GM12878 (cell line): ENCODE measurements at regions not wholly inside any gene's neighbourhood (a gene's known extent, or its start where the extent isn't known, plus 50 kb on each side); places are given as distances from the start of the nearest gene placed in this dataset.

ENCODE experiments used
- ATAC-seq: fragments of 200-7000 bp; cut with Tn5 transposase; 3 replicates; pipeline ENCODE4 v1.9.1; 2020; ENCODE audit warnings: mild to moderate bottlenecking, moderate library complexity
- BruUV-seq: library from RNA; stranded (reverse); fragments of 400-500 nt; replicated peaks from 2 replicates; lab custom pipeline; 2021; lab: Mats Ljungman, UMichigan
- CTCF ChIA-PET: fragments of 300-600 bp; sonication (Branson Sonifier 250); formaldehyde crosslinking; extraction: SDS; loops from one replicate; lab custom pipeline; 2021; ENCODE audit warnings: inconsistent platforms; lab: Yijun Ruan, JAX
- POLR2A ChIA-PET: fragments of 350-600 bp; formaldehyde crosslinking; extraction: SDS; loops from one replicate; lab custom pipeline; 2021; ENCODE audit warnings: inconsistent platforms; lab: Charles Lee
- RAD21 ChIA-PET: fragments of 300-600 bp; sonication (Branson Sonifier 250); formaldehyde crosslinking; loops from one replicate; lab custom pipeline; 2023; ENCODE audit warnings: antibody characterized with exemption; ENCODE audit not compliant: unreplicated experiment; lab: Charles Lee
- SMC1A ChIA-PET: fragments of 300-600 bp; sonication (Branson Sonifier 250); formaldehyde crosslinking; loops from one replicate; lab custom pipeline; 2023; ENCODE audit not compliant: unreplicated experiment, uncharacterized antibody; lab: Charles Lee
- DNase-seq: peaks from one replicate; pipeline ENCODE4 v3.0.0-alpha.2; 2011; ENCODE audit warnings: low read depth, low spot score
- FAIRE-seq: peaks from 3 replicates; lab custom pipeline; 2011; peaks lifted over from hg19 to GRCh38; lab: Jason Lieb, UNC
- H2AFZ ChIP-seq: 2 replicates; pipeline ENCODE4 v1.6.0; 2011; ENCODE audit warnings: low read depth, low read length, control low read depth; ENCODE audit not compliant: control insufficient read depth
- H3K27ac ChIP-seq: 2 replicates; pipeline ENCODE4 v1.5.1; 2011; ENCODE audit warnings: control low read depth; ENCODE audit not compliant: control insufficient read depth, insufficient read depth
- H3K27me3 ChIP-seq, 2 experiments: replicated peaks in 1 of 2; 2 replicates each; pipeline versions ENCODE4 v1.6.0 to v1.6.1; 2011; ENCODE audit warnings: low read length in 1 of 2; ENCODE audit not compliant: control insufficient read depth in 2 of 2, insufficient read depth in 2 of 2
- H3K36me3 ChIP-seq, 2 experiments: 2 replicates each; pipeline ENCODE4 v1.5.1; 2011; ENCODE audit warnings: low read length in 1 of 2; ENCODE audit not compliant: control insufficient read depth in 2 of 2, insufficient read depth in 2 of 2
- H3K4me1 ChIP-seq: 2 replicates; pipeline ENCODE4 v1.6.1; 2011; ENCODE audit warnings: mild to moderate bottlenecking, low read length, moderate library complexity, mixed read lengths; ENCODE audit not compliant: control insufficient read depth, insufficient read depth
- H3K4me2 ChIP-seq: 2 replicates; pipeline ENCODE4 v1.6.0; 2011; ENCODE audit warnings: control low read depth; ENCODE audit not compliant: control insufficient read depth, insufficient read depth
- H3K4me3 ChIP-seq: fragments of 200-600 bp; sonication (generic); 2 replicates; pipeline ENCODE4 v1.5.1; 2016
- H3K79me2 ChIP-seq: 2 replicates; pipeline ENCODE4 v1.6.0; 2011; ENCODE audit warnings: low read length; ENCODE audit not compliant: control insufficient read depth, insufficient read depth
- H3K9ac ChIP-seq: 2 replicates; pipeline ENCODE4 v1.8.0; 2011; ENCODE audit warnings: low read length, control low read depth, mixed read lengths; ENCODE audit not compliant: control insufficient read depth, insufficient read depth
- H3K9me3 ChIP-seq: replicated peaks from 3 replicates; pipeline ENCODE4 v1.5.1; 2011; ENCODE audit warnings: mild to moderate bottlenecking, low read length; ENCODE audit not compliant: control insufficient read depth, insufficient read depth
- H4K20me1 ChIP-seq: 2 replicates; pipeline ENCODE4 v1.6.0; 2011; ENCODE audit not compliant: control insufficient read depth, insufficient read depth
- CREB1 ChIP-seq: IDR thresholded peaks from 2 replicates; pipeline ENCODE4 v1.6.1; 2012; ENCODE audit warnings: low read depth, mild to moderate bottlenecking, inconsistent platforms
- HDAC2 ChIP-seq: fragments of 200-600 bp; sonication (generic); IDR thresholded peaks from 2 replicates; pipeline ENCODE4 v1.6.1; 2017
- NFYB ChIP-seq: IDR thresholded peaks from 2 replicates; pipeline ENCODE4 v1.6.1; 2011; ENCODE audit warnings: low read depth, mild to moderate bottlenecking, low read length, improper control_type of control experiment, moderate library complexity; ENCODE audit not compliant: insufficient read depth
- RCOR1 ChIP-seq: conservative IDR thresholded peaks from 2 replicates; pipeline ENCODE4 v1.6.1; 2012; ENCODE audit warnings: low read depth, low read length, improper control_type of control experiment
- SREBF1 ChIP-seq: IDR thresholded peaks from 2 replicates; pipeline ENCODE4 v1.6.1; 2012; ENCODE audit warnings: mild to moderate bottlenecking, low read length
- STAT1 ChIP-seq: fragments of 450-650 bp; conservative IDR thresholded peaks from 2 replicates; pipeline ENCODE4 v1.6.1; 2014; ENCODE audit warnings: antibody characterized with exemption, mild to moderate bottlenecking
- ZBTB4 ChIP-seq: fragments of 450-650 bp; formaldehyde crosslinking; IDR thresholded peaks from 2 replicates; pipeline ENCODE4 v1.4.0; 2022; ENCODE audit warnings: mild to moderate bottlenecking, moderate library complexity
- WGBS: methylation state at CpG from one replicate; pipeline ENCODE4 v1.1.6; 2016; ENCODE audit warnings: low lambda C conversion rate; ENCODE audit not compliant: insufficient replicate concordance, insufficient coverage; ENCODE audit errors: missing lambda C conversion rate; 5-methylcytosine and 5-hydroxymethylcytosine counted together
- in situ Hi-C: fragments of 300-500 bp; cut with MboI; formaldehyde crosslinking; loops from 9 replicates; pipeline ENCODE4 v1.14.3; 2018; ENCODE audit warnings: mixed read lengths
- intact Hi-C: fragments of 100-400 bp; cut with micrococcal nuclease; formaldehyde crosslinking; loops from one replicate; pipeline ENCODE4 v1.14.2; 2022; ENCODE audit not compliant: unreplicated experiment
- TF ChIP-seq, protein P1 (sequence below): IDR thresholded peaks from 2 replicates; pipeline ENCODE4 v1.6.1; 2012; ENCODE audit warnings: mild to moderate bottlenecking, low read depth, low read length
- TF ChIP-seq, protein P2 (sequence below): IDR thresholded peaks from 2 replicates; pipeline ENCODE4 v1.6.1; 2012; ENCODE audit warnings: low read depth, low read length, improper control_type of control experiment
- TF ChIP-seq, protein P3 (sequence below): fragments of 450-650 bp; IDR thresholded peaks from 2 replicates; pipeline ENCODE4 v1.6.1; 2017; ENCODE audit warnings: mild to moderate bottlenecking

GRCh38 chr13:97140131-97140530 lies 82.0 kb upstream of the MBNL2 start (continued):
- TF ChIP-seq, protein P1, sequence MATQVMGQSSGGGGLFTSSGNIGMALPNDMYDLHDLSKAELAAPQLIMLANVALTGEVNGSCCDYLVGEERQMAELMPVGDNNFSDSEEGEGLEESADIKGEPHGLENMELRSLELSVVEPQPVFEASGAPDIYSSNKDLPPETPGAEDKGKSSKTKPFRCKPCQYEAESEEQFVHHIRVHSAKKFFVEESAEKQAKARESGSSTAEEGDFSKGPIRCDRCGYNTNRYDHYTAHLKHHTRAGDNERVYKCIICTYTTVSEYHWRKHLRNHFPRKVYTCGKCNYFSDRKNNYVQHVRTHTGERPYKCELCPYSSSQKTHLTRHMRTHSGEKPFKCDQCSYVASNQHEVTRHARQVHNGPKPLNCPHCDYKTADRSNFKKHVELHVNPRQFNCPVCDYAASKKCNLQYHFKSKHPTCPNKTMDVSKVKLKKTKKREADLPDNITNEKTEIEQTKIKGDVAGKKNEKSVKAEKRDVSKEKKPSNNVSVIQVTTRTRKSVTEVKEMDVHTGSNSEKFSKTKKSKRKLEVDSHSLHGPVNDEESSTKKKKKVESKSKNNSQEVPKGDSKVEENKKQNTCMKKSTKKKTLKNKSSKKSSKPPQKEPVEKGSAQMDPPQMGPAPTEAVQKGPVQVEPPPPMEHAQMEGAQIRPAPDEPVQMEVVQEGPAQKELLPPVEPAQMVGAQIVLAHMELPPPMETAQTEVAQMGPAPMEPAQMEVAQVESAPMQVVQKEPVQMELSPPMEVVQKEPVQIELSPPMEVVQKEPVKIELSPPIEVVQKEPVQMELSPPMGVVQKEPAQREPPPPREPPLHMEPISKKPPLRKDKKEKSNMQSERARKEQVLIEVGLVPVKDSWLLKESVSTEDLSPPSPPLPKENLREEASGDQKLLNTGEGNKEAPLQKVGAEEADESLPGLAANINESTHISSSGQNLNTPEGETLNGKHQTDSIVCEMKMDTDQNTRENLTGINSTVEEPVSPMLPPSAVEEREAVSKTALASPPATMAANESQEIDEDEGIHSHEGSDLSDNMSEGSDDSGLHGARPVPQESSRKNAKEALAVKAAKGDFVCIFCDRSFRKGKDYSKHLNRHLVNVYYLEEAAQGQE = no peak

DNA sequence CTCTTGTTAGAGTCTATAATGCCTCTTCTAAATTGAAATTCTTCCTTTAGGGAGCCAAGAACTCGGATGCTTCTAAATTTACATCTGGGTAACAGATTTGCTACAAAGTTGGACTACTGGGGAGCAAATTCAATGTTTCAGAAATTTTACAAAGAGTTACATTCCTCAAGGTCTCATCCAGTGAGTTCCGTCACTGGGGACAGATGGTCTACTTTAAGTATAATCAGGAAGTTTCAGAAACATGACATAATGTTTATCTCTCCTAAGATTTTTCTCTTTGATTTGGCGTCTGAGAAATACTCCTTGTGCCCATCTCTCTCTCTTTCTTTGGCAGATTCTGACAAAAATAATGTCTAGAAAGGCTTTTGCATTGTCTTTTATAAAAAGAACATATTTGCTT lies 81.5 kb upstream of the MBNL2 start:
- FAIRE-seq = no peak
- H3K4me1 ChIP-seq = no peaks in the 10 kb centered on the region
- ATAC-seq = no peak
- no peaks in the 10 kb centered on the region for H3K9me3 ChIP-seq
- WGBS = 53% methylated on average over 3 of the region's 3 CpGs
- SMC1A ChIA-PET = interaction anchor here (1.0 kb wide), 1 partner anchor 194 kb away, joined by 3 read pairs; no protein-coding TSS in a partner anchor
- POLR2A ChIA-PET = interaction anchor here (0.6 kb wide), 1 partner anchor 47 kb away, joined by 3 read pairs; no protein-coding TSS in a partner anchor
- CTCF ChIA-PET = interaction anchor here (0.8 to 3.7 kb wide), 3 partner anchors 14 to 204 kb away, joined by 3 to 23 read pairs (median 3); no protein-coding TSS in a partner anchor
- intact Hi-C loops (no loop called here), in situ Hi-C loops (no loop called here)
- BruUV-seq = no TSS peak
- no peaks in the 10 kb centered on the region for H3K27me3 ChIP-seq
- DNase-seq = no peak
- H3K4me3 ChIP-seq = no peak overlapping the region
- H3K9ac ChIP-seq = no peak overlapping the region
- H3K36me3 ChIP-seq = no peaks in the 10 kb centered on the region
- H2AFZ ChIP-seq = no peak overlapping the region
- no peak overlapping the region for H3K4me2 ChIP-seq
- H4K20me1 ChIP-seq = no peaks in the 10 kb centered on the region
- RAD21 ChIA-PET = interaction anchor here (0.6 kb wide), 1 partner anchor 43 kb away, joined by 3 read pairs; no protein-coding TSS in a partner anchor
- H3K27ac ChIP-seq = no peak overlapping the region
- no peaks in the 10 kb centered on the region for H3K79me2 ChIP-seq
- TF ChIP-seq RCOR1 (no peak), ZBTB4 (no peak), CREB1 (no peak), HDAC2 (no peak), STAT1 (no peak), SREBF1 (no peak), NFYB (no peak)
- TF ChIP-seq, protein P2, sequence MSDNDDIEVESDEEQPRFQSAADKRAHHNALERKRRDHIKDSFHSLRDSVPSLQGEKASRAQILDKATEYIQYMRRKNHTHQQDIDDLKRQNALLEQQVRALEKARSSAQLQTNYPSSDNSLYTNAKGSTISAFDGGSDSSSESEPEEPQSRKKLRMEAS = no peak
- TF ChIP-seq, protein P3, sequence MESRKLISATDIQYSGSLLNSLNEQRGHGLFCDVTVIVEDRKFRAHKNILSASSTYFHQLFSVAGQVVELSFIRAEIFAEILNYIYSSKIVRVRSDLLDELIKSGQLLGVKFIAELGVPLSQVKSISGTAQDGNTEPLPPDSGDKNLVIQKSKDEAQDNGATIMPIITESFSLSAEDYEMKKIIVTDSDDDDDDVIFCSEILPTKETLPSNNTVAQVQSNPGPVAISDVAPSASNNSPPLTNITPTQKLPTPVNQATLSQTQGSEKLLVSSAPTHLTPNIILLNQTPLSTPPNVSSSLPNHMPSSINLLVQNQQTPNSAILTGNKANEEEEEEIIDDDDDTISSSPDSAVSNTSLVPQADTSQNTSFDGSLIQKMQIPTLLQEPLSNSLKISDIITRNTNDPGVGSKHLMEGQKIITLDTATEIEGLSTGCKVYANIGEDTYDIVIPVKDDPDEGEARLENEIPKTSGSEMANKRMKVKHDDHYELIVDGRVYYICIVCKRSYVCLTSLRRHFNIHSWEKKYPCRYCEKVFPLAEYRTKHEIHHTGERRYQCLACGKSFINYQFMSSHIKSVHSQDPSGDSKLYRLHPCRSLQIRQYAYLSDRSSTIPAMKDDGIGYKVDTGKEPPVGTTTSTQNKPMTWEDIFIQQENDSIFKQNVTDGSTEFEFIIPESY = no peak
